DND-41 (cell line): ENCODE measurements at regions not wholly inside any gene's neighbourhood (a gene's known extent, or its start where the extent isn't known, plus 50 kb on each side); places are given as distances from the start of the nearest gene placed in this dataset.

Experiments
- ATAC-seq: fragments of 200-7000 bp; cut with Tn5 transposase; 3 replicates; pipeline ENCODE4 v1.9.1; 2021; ENCODE audit warnings: low read depth; ENCODE audit not compliant: insufficient read depth
- DNase-seq: peaks from one replicate; pipeline ENCODE4 v3.0.0-alpha.2; 2020
- H2AFZ ChIP-seq: 2 replicates; pipeline ENCODE4 v1.6.0; 2012; ENCODE audit warnings: low read depth, low read length
- H3K27ac ChIP-seq: 2 replicates; pipeline ENCODE4 v1.5.1; 2012; ENCODE audit warnings: low read length, inconsistent platforms
- H3K27me3 ChIP-seq: fragments of 200-600 bp; sonication (generic); 2 replicates; pipeline ENCODE4 v1.6.0; 2012; ENCODE audit warnings: low read length, mild to moderate bottlenecking, inconsistent platforms; ENCODE audit not compliant: insufficient read depth, poor library complexity
- H3K36me3 ChIP-seq: 2 replicates; pipeline ENCODE4 v1.5.1; 2012; ENCODE audit warnings: low read length, inconsistent platforms; ENCODE audit not compliant: insufficient read depth
- H3K4me1 ChIP-seq: 2 replicates; pipeline ENCODE4 v1.5.1; 2012; ENCODE audit warnings: mild to moderate bottlenecking, low read length; ENCODE audit not compliant: insufficient read depth
- H3K4me2 ChIP-seq: 2 replicates; pipeline ENCODE4 v1.6.0; 2012; ENCODE audit warnings: mild to moderate bottlenecking, moderate library complexity, low read length, inconsistent platforms; ENCODE audit not compliant: insufficient read depth
- H3K4me3 ChIP-seq, 2 experiments: fragments of 200-600 bp in 1 of 2; shearing (Covaris generic) in 1 of 2; 2 replicates each; pipeline ENCODE4 v1.5.1; 2012 to 2016; ENCODE audit warnings: inconsistent platforms in 2 of 2, low read length in 2 of 2, mild to moderate bottlenecking in 2 of 2, low read depth in 1 of 2, moderate library complexity in 1 of 2
- H3K79me2 ChIP-seq: 2 replicates; pipeline ENCODE4 v1.6.0; 2012; ENCODE audit warnings: low read length, inconsistent platforms; ENCODE audit not compliant: insufficient read depth
- H3K9ac ChIP-seq: 2 replicates; pipeline ENCODE4 v1.6.0; 2012; ENCODE audit warnings: low read depth, mild to moderate bottlenecking, inconsistent platforms, low read length, moderate library complexity
- H3K9me3 ChIP-seq: 2 replicates; pipeline ENCODE4 v1.5.1; 2012; ENCODE audit warnings: low read length, moderate library complexity, mild to moderate bottlenecking, inconsistent platforms; ENCODE audit not compliant: insufficient read depth, severe bottlenecking
- H4K20me1 ChIP-seq: 2 replicates; pipeline ENCODE4 v1.6.0; 2012; ENCODE audit warnings: low read length; ENCODE audit not compliant: insufficient read depth
- EZH2 ChIP-seq: IDR thresholded peaks from 3 replicates; pipeline ENCODE4 v1.6.1; 2012; ENCODE audit warnings: borderline replicate concordance, low read depth, mild to moderate bottlenecking, moderate library complexity, low read length, inconsistent platforms; ENCODE audit not compliant: severe bottlenecking
- TF ChIP-seq, protein P1 (sequence below): IDR thresholded peaks from 2 replicates; pipeline ENCODE4 v1.5.1; 2012; ENCODE audit warnings: borderline replicate concordance, low read length, moderate library complexity, mild to moderate bottlenecking; ENCODE audit not compliant: poor library complexity, severe bottlenecking; ENCODE audit errors: extremely low read depth

GRCh38 chr1:177439301-177439700 lies 268.5 kb downstream of the BRINP2 start:
- Histone ChIP-seq H3K27me3 (no peaks in the 10 kb centered on the region), H3K79me2 (no peaks in the 10 kb centered on the region), H3K9ac (no peak overlapping the region), H3K4me2 (no peak overlapping the region), H3K27ac (no peak overlapping the region), H3K4me1 (no peaks in the 10 kb centered on the region), H3K9me3 (no peaks in the 10 kb centered on the region), H3K36me3 (no peaks in the 10 kb centered on the region), H3K4me3 (no peak overlapping the region), H2AFZ (no peak overlapping the region), H4K20me1 (no peaks in the 10 kb centered on the region)
- ATAC-seq (no peak), DNase-seq (no peak)
- TF ChIP-seq EZH2: no peak
- TF ChIP-seq, protein P1, sequence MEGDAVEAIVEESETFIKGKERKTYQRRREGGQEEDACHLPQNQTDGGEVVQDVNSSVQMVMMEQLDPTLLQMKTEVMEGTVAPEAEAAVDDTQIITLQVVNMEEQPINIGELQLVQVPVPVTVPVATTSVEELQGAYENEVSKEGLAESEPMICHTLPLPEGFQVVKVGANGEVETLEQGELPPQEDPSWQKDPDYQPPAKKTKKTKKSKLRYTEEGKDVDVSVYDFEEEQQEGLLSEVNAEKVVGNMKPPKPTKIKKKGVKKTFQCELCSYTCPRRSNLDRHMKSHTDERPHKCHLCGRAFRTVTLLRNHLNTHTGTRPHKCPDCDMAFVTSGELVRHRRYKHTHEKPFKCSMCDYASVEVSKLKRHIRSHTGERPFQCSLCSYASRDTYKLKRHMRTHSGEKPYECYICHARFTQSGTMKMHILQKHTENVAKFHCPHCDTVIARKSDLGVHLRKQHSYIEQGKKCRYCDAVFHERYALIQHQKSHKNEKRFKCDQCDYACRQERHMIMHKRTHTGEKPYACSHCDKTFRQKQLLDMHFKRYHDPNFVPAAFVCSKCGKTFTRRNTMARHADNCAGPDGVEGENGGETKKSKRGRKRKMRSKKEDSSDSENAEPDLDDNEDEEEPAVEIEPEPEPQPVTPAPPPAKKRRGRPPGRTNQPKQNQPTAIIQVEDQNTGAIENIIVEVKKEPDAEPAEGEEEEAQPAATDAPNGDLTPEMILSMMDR: no peak

DNA sequence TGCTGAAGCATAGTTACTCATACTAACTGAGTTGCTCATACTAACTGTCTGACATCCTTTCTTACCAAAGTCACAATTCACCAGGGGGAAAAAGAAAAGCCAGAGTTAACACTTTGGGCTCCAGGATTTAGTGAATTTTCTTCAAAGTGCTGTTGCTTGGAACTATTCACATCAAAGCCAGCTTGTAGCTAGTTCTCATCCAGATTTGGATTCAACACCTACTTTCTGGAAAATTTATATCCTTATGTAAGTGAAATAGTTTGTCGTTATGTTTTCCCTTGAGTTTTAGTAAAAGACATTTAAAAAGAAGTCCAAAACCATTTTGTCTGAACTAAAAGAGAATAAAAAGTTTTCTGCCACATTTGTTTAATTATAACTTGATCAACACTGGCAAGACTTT lies 264.6 kb downstream of the BRINP2 start:
- Histone ChIP-seq H3K9me3 (no peaks in the 10 kb centered on the region), H3K27me3 (peaks cover 3% of the 10 kb centered on the region), H3K36me3 (no peaks in the 10 kb centered on the region), H4K20me1 (no peaks in the 10 kb centered on the region), H3K27ac (no peak overlapping the region), H3K79me2 (no peaks in the 10 kb centered on the region), H2AFZ (no peak overlapping the region), H3K4me1 (no peaks in the 10 kb centered on the region), H3K4me2 (no peak overlapping the region), H3K4me3 (no peak overlapping the region), H3K9ac (no peak overlapping the region)
- TF ChIP-seq, protein P1: no peak
- no peak for TF ChIP-seq EZH2
- ATAC-seq (no peak), DNase-seq (no peak)

GRCh38 chr1:177432897-177433296 lies 262.1 kb downstream of the BRINP2 start:
- no peak overlapping the region for H3K4me3 ChIP-seq
- H4K20me1 ChIP-seq: no peaks in the 10 kb centered on the region
- no peaks in the 10 kb centered on the region for H3K9me3 ChIP-seq
- no peaks in the 10 kb centered on the region for H3K36me3 ChIP-seq
- H3K27me3 ChIP-seq: peaks cover 3% of the 10 kb centered on the region
- no peak overlapping the region for H3K4me2 ChIP-seq
- no peaks in the 10 kb centered on the region for H3K4me1 ChIP-seq
- DNase-seq: no peak
- no peak overlapping the region for H3K9ac ChIP-seq
- no peak for TF ChIP-seq EZH2
- TF ChIP-seq, protein P1: peak; percentile 17
- no peak overlapping the region for H3K27ac ChIP-seq
- H2AFZ ChIP-seq: no peak overlapping the region
- ATAC-seq: no peak
- no peaks in the 10 kb centered on the region for H3K79me2 ChIP-seq

DNA sequence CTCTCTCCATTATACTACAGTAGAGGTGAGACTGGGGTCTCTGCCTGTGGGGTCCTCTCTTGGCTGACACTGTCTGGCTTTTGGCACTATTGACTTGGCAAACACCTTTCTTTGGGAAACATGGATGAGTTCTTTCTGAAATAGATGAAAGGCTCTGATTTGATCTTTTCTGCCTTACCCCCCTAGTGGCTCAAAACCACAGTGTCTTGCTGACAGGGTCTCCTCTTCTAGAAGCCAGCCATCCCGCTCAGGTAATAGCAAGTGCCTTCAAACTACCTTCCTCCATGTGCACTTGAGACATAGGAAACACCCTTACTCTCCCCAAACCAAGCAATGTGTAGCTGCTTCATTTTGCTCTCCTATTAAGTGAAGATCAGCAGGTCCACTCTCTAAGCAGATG lies 260.4 kb downstream of the BRINP2 start:
- H3K9me3 ChIP-seq: no peaks in the 10 kb centered on the region
- no peaks in the 10 kb centered on the region for H4K20me1 ChIP-seq
- H2AFZ ChIP-seq: no peak overlapping the region
- ATAC-seq (no peak), DNase-seq (no peak)
- no peaks in the 10 kb centered on the region for H3K4me1 ChIP-seq
- no peak overlapping the region for H3K4me2 ChIP-seq
- peaks cover 3% of the 10 kb centered on the region for H3K27me3 ChIP-seq
- H3K4me3 ChIP-seq: no peak overlapping the region
- no peaks in the 10 kb centered on the region for H3K79me2 ChIP-seq
- no peaks in the 10 kb centered on the region for H3K36me3 ChIP-seq
- H3K9ac ChIP-seq: no peak overlapping the region
- TF ChIP-seq, protein P1: no peak
- no peak for TF ChIP-seq EZH2
- H3K27ac ChIP-seq: no peak overlapping the region
